ENCODE measurements at regions not wholly inside any gene's neighbourhood (a gene's known extent, or its start where the extent isn't known, plus 50 kb on each side); places are given as distances from the start of the nearest gene placed in this dataset.

DNA sequence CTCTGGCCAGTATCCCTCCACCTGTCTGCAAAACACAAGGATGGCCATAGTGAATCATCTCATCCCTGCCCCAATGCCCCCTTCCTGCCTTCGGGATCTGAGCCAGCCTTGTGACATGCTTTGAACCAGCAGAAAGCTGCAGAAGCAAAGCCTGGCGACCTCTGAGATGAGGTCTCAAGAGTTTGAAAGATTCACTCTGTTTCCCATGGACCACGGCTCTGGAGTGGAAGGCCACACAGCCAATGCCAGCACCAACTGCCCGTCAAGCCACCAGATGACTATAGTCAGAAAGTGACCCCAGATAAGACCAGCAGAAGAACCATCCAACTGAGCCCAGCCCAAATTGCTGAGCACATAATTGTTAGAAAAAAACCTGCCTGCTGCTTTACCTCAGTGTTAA is 193.9 kb upstream of the PPP2R2D start:
- DNase-seq (ENCODE audit: low read depth) = no peak
- H3K4me3 ChIP-seq (ENCODE audit: low read depth, low read length) = no peak overlapping the region
- no peak for TF ChIP-seq MYC (IDR thresholded peaks at IDR 0.05; ENCODE audit: low read depth, low read length)
- no peak for TF ChIP-seq MAX (IDR thresholded peaks at IDR 0.05; ENCODE audit: low read depth, low read length)
- TF ChIP-seq POLR2A (IDR thresholded peaks at IDR 0.05; ENCODE audit: extremely low read depth, insufficient read length) = no peak
- no peak for TF ChIP-seq CTCF (IDR thresholded peaks at IDR 0.05; ENCODE audit: low read depth, low read length)

- no peak for DNase-seq (ENCODE audit: low read depth)
- no peak for TF ChIP-seq POLR2A (IDR thresholded peaks at IDR 0.05; ENCODE audit: extremely low read depth, insufficient read length)
- no peak for TF ChIP-seq MYC (IDR thresholded peaks at IDR 0.05; ENCODE audit: low read depth, low read length)
- no peak overlapping the region for H3K4me3 ChIP-seq (ENCODE audit: low read depth, low read length)
These were observed 192.5 kb upstream of the PPP2R2D start for GRCh38 chr10:131708225-131708880.

DNA sequence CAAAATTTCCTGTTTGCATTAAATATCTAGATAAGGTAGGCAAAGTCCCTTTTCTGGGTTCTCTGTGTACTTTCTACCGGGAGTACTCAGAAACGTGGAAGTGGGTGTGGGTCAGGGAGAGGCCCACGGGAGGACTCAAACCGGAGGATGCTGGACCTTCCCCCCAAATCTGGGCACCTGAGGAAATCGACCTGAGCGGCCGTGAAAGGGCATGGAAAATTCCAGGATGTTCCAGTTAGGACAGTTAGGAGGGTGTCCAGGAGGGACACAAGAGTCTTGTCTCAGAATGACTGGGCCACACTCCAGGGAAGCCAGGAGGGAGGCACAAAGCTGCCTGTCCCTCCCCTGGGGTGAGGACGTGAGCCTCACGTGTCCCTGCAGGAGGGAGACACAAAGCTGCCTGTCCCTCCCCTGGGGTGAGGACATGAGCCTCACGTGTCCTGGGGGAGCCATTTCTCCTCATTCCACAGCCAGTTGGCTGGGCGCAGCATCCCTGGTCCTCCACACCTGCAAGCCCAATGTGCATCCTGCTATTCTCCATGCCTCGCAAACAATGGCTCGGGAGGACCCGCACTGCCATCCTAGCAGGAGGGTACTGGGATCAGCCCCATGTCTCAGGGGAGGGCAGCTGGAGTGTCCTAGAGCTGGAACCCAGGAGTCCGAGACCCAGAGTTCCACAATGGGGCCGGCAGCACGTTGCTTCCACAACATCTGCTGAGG is 190.5 kb upstream of the PPP2R2D start:
- H3K4me3 ChIP-seq (ENCODE audit: low read depth, low read length) = no peak overlapping the region
- no peak for TF ChIP-seq POLR2A (IDR thresholded peaks at IDR 0.05; ENCODE audit: extremely low read depth, insufficient read length)
- no peak for TF ChIP-seq MYC (IDR thresholded peaks at IDR 0.05; ENCODE audit: low read depth, low read length)
- no peak for TF ChIP-seq MAX (IDR thresholded peaks at IDR 0.05; ENCODE audit: low read depth, low read length)
- TF ChIP-seq CTCF (IDR thresholded peaks at IDR 0.05; ENCODE audit: low read depth, low read length) = no peak

GRCh38 chr10:131722121-131722520 is 178.7 kb upstream of the PPP2R2D start:
- DNase-seq (ENCODE audit: low read depth) = no peak
- no peak overlapping the region for H3K4me3 ChIP-seq (ENCODE audit: low read depth, low read length)
- TF ChIP-seq CTCF (IDR thresholded peaks at IDR 0.05; ENCODE audit: low read depth, low read length) (no peak), MYC (IDR thresholded peaks at IDR 0.05; ENCODE audit: low read depth, low read length) (no peak), MAX (IDR thresholded peaks at IDR 0.05; ENCODE audit: low read depth, low read length) (no peak), POLR2A (IDR thresholded peaks at IDR 0.05; ENCODE audit: extremely low read depth, insufficient read length) (no peak)

More for the DNA sequence above, 190.5 kb upstream of the PPP2R2D start:
- DNase-seq (ENCODE audit: low read depth) = no peak

- DNase-seq (ENCODE audit: low read depth) = no peak
- H3K4me3 ChIP-seq (ENCODE audit: low read depth, low read length) = no peak overlapping the region
- TF ChIP-seq MYC (IDR thresholded peaks at IDR 0.05; ENCODE audit: low read depth, low read length) (no peak), POLR2A (IDR thresholded peaks at IDR 0.05; ENCODE audit: extremely low read depth, insufficient read length) (no peak), CTCF (IDR thresholded peaks at IDR 0.05; ENCODE audit: low read depth, low read length) (no peak), MAX (IDR thresholded peaks at IDR 0.05; ENCODE audit: low read depth, low read length) (no peak)
These were observed 178.1 kb upstream of the PPP2R2D start for GRCh38 chr10:131722525-131723264.

Data from NB4 (cell line).